PC-3 (cell line): ENCODE measurements at regions not wholly inside any gene's neighbourhood (a gene's known extent, or its start where the extent isn't known, plus 50 kb on each side); places are given as distances from the start of the nearest gene placed in this dataset.

ENCODE experiments used
- ATAC-seq: fragments of 200-7000 bp; cut with Tn5 transposase; 2 replicates; pipeline ENCODE4 v1.9.1; 2020; ENCODE audit warnings: mild to moderate bottlenecking, moderate library complexity
- BruUV-seq: library from RNA; stranded (reverse); fragments of 400-500 nt; replicated peaks from 2 replicates; lab custom pipeline; 2021; lab: Mats Ljungman, UMichigan
- CTCF ChIA-PET: fragments of 300-600 bp; sonication (Branson Sonifier 250); formaldehyde crosslinking; loops from one replicate; lab custom pipeline; 2022; ENCODE audit warnings: antibody characterized with exemption; lab: Charles Lee
- POLR2A ChIA-PET: fragments of 300-600 bp; sonication (Branson Sonifier 250); formaldehyde crosslinking; loops from one replicate; lab custom pipeline; 2022; ENCODE audit warnings: antibody characterized with exemption; ENCODE audit not compliant: unreplicated experiment; lab: Charles Lee
- DNase-seq: peaks from one replicate; pipeline ENCODE4 v3.0.0-alpha.2; 2015
- H2AFZ ChIP-seq: fragments of 300-600 bp; sonication (generic); 2 replicates; pipeline ENCODE4 v1.6.0; 2016; ENCODE audit warnings: antibody characterized with exemption, low read length
- H3F3A ChIP-seq: fragments of 300-600 bp; sonication (generic); one replicate; pipeline ENCODE4 v1.6.0; 2017; ENCODE audit warnings: antibody characterized with exemption, low read length, control low read depth, mild to moderate bottlenecking; ENCODE audit not compliant: unreplicated experiment
- H3K27ac ChIP-seq: fragments of 300-600 bp; sonication (generic); 2 replicates; pipeline ENCODE4 v1.5.1; 2016; ENCODE audit warnings: mild to moderate bottlenecking, low read length
- H3K27me3 ChIP-seq: fragments of 300-600 bp; sonication (generic); 2 replicates; pipeline ENCODE4 v1.6.1; 2016; ENCODE audit warnings: low read length, mixed read lengths
- H3K36me3 ChIP-seq: fragments of 300-600 bp; sonication (generic); 2 replicates; pipeline ENCODE4 v1.6.1; 2016; ENCODE audit warnings: low read depth, mixed run types, low read length, mixed read lengths
- H3K4me1 ChIP-seq: fragments of 300-600 bp; sonication (generic); 2 replicates; pipeline ENCODE4 v1.5.1; 2016; ENCODE audit warnings: low read length; ENCODE audit not compliant: insufficient read depth
- H3K4me2 ChIP-seq: fragments of 300-600 bp; sonication (generic); 2 replicates; pipeline ENCODE4 v1.6.0; 2016; ENCODE audit warnings: low read length
- H3K4me3 ChIP-seq: fragments of 300-600 bp; sonication (generic); 2 replicates; pipeline ENCODE4 v1.5.1; 2016; ENCODE audit warnings: mild to moderate bottlenecking, low read length, mixed read lengths
- H3K79me2 ChIP-seq: fragments of 300-600 bp; sonication (generic); 2 replicates; pipeline ENCODE4 v1.6.1; 2017; ENCODE audit warnings: low read length, mixed read lengths
- H3K9ac ChIP-seq: fragments of 300-600 bp; sonication (generic); 2 replicates; pipeline ENCODE4 v1.6.0; 2016; ENCODE audit warnings: mild to moderate bottlenecking, low read length
- H3K9me2 ChIP-seq: fragments of 300-600 bp; sonication (generic); replicated peaks from 2 replicates; pipeline ENCODE4 v1.6.1; 2016; ENCODE audit warnings: mixed run types, low read length, mixed read lengths
- H3K9me3 ChIP-seq: fragments of 300-600 bp; sonication (generic); 2 replicates; pipeline ENCODE4 v1.6.1; 2016; ENCODE audit warnings: low read length, mixed read lengths
- H4K20me1 ChIP-seq: fragments of 300-600 bp; sonication (generic); 2 replicates; pipeline ENCODE4 v1.6.1; 2016; ENCODE audit warnings: low read length, mixed read lengths
- EZH2 ChIP-seq: fragments of 300-600 bp; sonication (generic); IDR thresholded peaks from one replicate; pipeline ENCODE4 v1.6.1; 2017; ENCODE audit warnings: antibody characterized with exemption, mild to moderate bottlenecking, low read length; ENCODE audit not compliant: unreplicated experiment
- EZH2phosphoT487 ChIP-seq: fragments of 300-600 bp; sonication (generic); IDR thresholded peaks from 2 replicates; pipeline ENCODE4 v1.6.1; 2018; ENCODE audit warnings: mild to moderate bottlenecking, antibody characterized with exemption, low read length, borderline replicate concordance
- intact Hi-C: fragments of 100-400 bp; cut with micrococcal nuclease; formaldehyde crosslinking; loops from 2 replicates; pipeline ENCODE4 v1.9.0; 2023
- TF ChIP-seq, protein P1 (sequence below): fragments of 300-600 bp; sonication (generic); conservative IDR thresholded peaks from 2 replicates; pipeline ENCODE4 v1.5.1; 2017; ENCODE audit warnings: antibody characterized with exemption, low read depth, mild to moderate bottlenecking, low read length

GRCh38 chr12:116420227-116420880 is 138.8 kb upstream of the MAP1LC3B2 start:
- Histone ChIP-seq H2AFZ (no peak overlapping the region), H4K20me1 (no peaks in the 10 kb centered on the region), H3K36me3 (no peaks in the 10 kb centered on the region), H3K9me2 (no peaks in the 10 kb centered on the region), H3K4me2 (no peak overlapping the region), H3K27ac (no peak overlapping the region), H3K9me3 (no peaks in the 10 kb centered on the region), H3K4me1 (peaks cover 4% of the 10 kb centered on the region; the same call in 1 of the 2 replicates), H3K79me2 (no peaks in the 10 kb centered on the region), H3K9ac (no peak overlapping the region), H3K4me3 (no peak overlapping the region), H3F3A (no peaks in the 10 kb centered on the region), H3K27me3 (no peaks in the 10 kb centered on the region)
- TF ChIP-seq EZH2phosphoT487 (no peak), EZH2 (no peak)
- TF ChIP-seq, protein P1, sequence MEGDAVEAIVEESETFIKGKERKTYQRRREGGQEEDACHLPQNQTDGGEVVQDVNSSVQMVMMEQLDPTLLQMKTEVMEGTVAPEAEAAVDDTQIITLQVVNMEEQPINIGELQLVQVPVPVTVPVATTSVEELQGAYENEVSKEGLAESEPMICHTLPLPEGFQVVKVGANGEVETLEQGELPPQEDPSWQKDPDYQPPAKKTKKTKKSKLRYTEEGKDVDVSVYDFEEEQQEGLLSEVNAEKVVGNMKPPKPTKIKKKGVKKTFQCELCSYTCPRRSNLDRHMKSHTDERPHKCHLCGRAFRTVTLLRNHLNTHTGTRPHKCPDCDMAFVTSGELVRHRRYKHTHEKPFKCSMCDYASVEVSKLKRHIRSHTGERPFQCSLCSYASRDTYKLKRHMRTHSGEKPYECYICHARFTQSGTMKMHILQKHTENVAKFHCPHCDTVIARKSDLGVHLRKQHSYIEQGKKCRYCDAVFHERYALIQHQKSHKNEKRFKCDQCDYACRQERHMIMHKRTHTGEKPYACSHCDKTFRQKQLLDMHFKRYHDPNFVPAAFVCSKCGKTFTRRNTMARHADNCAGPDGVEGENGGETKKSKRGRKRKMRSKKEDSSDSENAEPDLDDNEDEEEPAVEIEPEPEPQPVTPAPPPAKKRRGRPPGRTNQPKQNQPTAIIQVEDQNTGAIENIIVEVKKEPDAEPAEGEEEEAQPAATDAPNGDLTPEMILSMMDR: no peak
- ChIA-PET CTCF (no interaction called here), POLR2A (no interaction called here)
- intact Hi-C loops: no loop called here
- DNase-seq (no peak), ATAC-seq (no peak)
- BruUV-seq: no TSS peak

GRCh38 chr12:116421785-116422538 is 137.2 kb upstream of the MAP1LC3B2 start:
- DNase-seq (no peak), ATAC-seq (no peak)
- intact Hi-C loops: no loop called here
- Histone ChIP-seq H3K9ac (no peak overlapping the region), H3K9me2 (no peaks in the 10 kb centered on the region), H3F3A (no peaks in the 10 kb centered on the region), H3K27me3 (no peaks in the 10 kb centered on the region), H3K4me1 (peaks cover 20% of the 10 kb centered on the region), H3K4me2 (no peak overlapping the region), H3K9me3 (no peaks in the 10 kb centered on the region), H3K27ac (no peak overlapping the region), H3K36me3 (no peaks in the 10 kb centered on the region), H4K20me1 (no peaks in the 10 kb centered on the region), H3K79me2 (no peaks in the 10 kb centered on the region), H3K4me3 (no peak overlapping the region), H2AFZ (no peak overlapping the region)
- BruUV-seq: no TSS peak
- ChIA-PET CTCF (no interaction called here), POLR2A (no interaction called here)
- TF ChIP-seq EZH2: no peak
- TF ChIP-seq EZH2phosphoT487: no peak
- TF ChIP-seq, protein P1: no peak

GRCh38 chr12:116423094-116423493 is 136.1 kb upstream of the MAP1LC3B2 start:
- Histone ChIP-seq H4K20me1 (no peaks in the 10 kb centered on the region), H3F3A (no peaks in the 10 kb centered on the region), H3K4me2 (no peak overlapping the region), H3K4me3 (no peak overlapping the region), H3K79me2 (no peaks in the 10 kb centered on the region), H3K9ac (no peak overlapping the region), H3K9me2 (no peaks in the 10 kb centered on the region), H3K4me1 (peaks cover 29% of the 10 kb centered on the region), H3K27me3 (no peaks in the 10 kb centered on the region), H3K9me3 (no peaks in the 10 kb centered on the region), H3K36me3 (no peaks in the 10 kb centered on the region), H3K27ac (no peak overlapping the region), H2AFZ (no peak overlapping the region)
- BruUV-seq: no TSS peak
- ATAC-seq (no peak), DNase-seq (peak; percentile 48)
- POLR2A ChIA-PET: no interaction called here
- TF ChIP-seq EZH2phosphoT487: no peak
- no peak for TF ChIP-seq EZH2
- TF ChIP-seq, protein P1: no peak
- intact Hi-C loops: no loop called here
- CTCF ChIA-PET: no interaction called here
